ENCODE measurements at regions not wholly inside any gene's neighbourhood (a gene's known extent, or its start where the extent isn't known, plus 50 kb on each side); places are given as distances from the start of the nearest gene placed in this dataset.

DNA sequence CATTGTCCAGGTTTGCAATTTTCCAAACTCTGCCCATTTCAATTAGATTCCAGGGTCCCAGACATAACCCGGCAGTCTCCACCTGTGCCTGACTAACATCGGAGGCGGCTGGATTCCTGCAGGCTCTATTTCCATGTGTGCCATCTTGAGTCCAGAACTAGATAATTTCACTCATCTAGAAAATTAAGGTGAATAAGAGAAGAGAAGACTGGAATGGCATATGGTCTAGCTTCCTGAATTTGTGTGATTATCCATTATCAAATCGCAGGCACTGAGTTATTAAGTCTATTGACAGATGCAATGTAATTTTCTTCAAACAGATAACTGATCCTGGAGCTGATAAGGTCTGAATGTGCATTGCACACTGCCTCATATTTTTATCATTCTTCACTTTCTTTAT lies 305.2 kb downstream of the ETAA1 start:
- no peak overlapping the region for H3K27ac Mint-ChIP-seq
- H3F3A ChIP-seq (replicated peaks; ENCODE audit: low read depth) = no peaks in the 10 kb centered on the region
- H3K4me1 Mint-ChIP-seq = no peaks in the 10 kb centered on the region
- H2AFZ ChIP-seq = no peak overlapping the region
- H3K4me2 ChIP-seq = no peak overlapping the region
- H3K4me3 ChIP-seq = no peak overlapping the region
- ATAC-seq (no peak), DNase-seq (ENCODE audit: low spot score) (no peak)
- H3K9me2 ChIP-seq (ENCODE audit: insufficient read depth) = no peaks in the 10 kb centered on the region
- H3K4me1 ChIP-seq (ENCODE audit: insufficient read depth) = no peaks in the 10 kb centered on the region
- peaks cover 3% of the 10 kb centered on the region for H3K9me3 Mint-ChIP-seq
- H3K4me3 Mint-ChIP-seq = no peak overlapping the region
- no peaks in the 10 kb centered on the region for H3K36me3 ChIP-seq (ENCODE audit: insufficient read depth)
- no peak overlapping the region for H3K27ac ChIP-seq (ENCODE audit: low read depth)
- TF ChIP-seq CREB1 (CRISPR knock-in tag; IDR thresholded peaks at IDR 0.05; ENCODE audit: low read depth) (no peak), ZNF114 (CRISPR knock-in tag; IDR thresholded peaks at IDR 0.05) (no peak), STAT1 (IDR thresholded peaks at IDR 0.05; ENCODE audit: unreplicated experiment) (no peak), JUNB (IDR thresholded peaks at IDR 0.05; ENCODE audit: unreplicated experiment) (no peak), POLR2AphosphoS5 (IDR thresholded peaks at IDR 0.05; ENCODE audit: low read depth) (no peak), CTCF (conservative IDR thresholded peaks at IDR 0.05; ENCODE audit: low read depth in 2 of 2) (no peak), NANOG (IDR thresholded peaks at IDR 0.05; ENCODE audit: borderline replicate concordance) (no peak), REST (IDR thresholded peaks at IDR 0.05; ENCODE audit: unreplicated experiment) (no peak), EZH2 (IDR thresholded peaks at IDR 0.05; ENCODE audit: low read depth, unreplicated experiment) (no peak), ETS1 (IDR thresholded peaks at IDR 0.05) (no peak), ZNF331 (CRISPR knock-in tag; IDR thresholded peaks at IDR 0.05; ENCODE audit: low read depth) (no peak), EZH2phosphoT487 (IDR thresholded peaks at IDR 0.05; ENCODE audit: unreplicated experiment) (no peak)
- TF ChIP-seq, protein P1, sequence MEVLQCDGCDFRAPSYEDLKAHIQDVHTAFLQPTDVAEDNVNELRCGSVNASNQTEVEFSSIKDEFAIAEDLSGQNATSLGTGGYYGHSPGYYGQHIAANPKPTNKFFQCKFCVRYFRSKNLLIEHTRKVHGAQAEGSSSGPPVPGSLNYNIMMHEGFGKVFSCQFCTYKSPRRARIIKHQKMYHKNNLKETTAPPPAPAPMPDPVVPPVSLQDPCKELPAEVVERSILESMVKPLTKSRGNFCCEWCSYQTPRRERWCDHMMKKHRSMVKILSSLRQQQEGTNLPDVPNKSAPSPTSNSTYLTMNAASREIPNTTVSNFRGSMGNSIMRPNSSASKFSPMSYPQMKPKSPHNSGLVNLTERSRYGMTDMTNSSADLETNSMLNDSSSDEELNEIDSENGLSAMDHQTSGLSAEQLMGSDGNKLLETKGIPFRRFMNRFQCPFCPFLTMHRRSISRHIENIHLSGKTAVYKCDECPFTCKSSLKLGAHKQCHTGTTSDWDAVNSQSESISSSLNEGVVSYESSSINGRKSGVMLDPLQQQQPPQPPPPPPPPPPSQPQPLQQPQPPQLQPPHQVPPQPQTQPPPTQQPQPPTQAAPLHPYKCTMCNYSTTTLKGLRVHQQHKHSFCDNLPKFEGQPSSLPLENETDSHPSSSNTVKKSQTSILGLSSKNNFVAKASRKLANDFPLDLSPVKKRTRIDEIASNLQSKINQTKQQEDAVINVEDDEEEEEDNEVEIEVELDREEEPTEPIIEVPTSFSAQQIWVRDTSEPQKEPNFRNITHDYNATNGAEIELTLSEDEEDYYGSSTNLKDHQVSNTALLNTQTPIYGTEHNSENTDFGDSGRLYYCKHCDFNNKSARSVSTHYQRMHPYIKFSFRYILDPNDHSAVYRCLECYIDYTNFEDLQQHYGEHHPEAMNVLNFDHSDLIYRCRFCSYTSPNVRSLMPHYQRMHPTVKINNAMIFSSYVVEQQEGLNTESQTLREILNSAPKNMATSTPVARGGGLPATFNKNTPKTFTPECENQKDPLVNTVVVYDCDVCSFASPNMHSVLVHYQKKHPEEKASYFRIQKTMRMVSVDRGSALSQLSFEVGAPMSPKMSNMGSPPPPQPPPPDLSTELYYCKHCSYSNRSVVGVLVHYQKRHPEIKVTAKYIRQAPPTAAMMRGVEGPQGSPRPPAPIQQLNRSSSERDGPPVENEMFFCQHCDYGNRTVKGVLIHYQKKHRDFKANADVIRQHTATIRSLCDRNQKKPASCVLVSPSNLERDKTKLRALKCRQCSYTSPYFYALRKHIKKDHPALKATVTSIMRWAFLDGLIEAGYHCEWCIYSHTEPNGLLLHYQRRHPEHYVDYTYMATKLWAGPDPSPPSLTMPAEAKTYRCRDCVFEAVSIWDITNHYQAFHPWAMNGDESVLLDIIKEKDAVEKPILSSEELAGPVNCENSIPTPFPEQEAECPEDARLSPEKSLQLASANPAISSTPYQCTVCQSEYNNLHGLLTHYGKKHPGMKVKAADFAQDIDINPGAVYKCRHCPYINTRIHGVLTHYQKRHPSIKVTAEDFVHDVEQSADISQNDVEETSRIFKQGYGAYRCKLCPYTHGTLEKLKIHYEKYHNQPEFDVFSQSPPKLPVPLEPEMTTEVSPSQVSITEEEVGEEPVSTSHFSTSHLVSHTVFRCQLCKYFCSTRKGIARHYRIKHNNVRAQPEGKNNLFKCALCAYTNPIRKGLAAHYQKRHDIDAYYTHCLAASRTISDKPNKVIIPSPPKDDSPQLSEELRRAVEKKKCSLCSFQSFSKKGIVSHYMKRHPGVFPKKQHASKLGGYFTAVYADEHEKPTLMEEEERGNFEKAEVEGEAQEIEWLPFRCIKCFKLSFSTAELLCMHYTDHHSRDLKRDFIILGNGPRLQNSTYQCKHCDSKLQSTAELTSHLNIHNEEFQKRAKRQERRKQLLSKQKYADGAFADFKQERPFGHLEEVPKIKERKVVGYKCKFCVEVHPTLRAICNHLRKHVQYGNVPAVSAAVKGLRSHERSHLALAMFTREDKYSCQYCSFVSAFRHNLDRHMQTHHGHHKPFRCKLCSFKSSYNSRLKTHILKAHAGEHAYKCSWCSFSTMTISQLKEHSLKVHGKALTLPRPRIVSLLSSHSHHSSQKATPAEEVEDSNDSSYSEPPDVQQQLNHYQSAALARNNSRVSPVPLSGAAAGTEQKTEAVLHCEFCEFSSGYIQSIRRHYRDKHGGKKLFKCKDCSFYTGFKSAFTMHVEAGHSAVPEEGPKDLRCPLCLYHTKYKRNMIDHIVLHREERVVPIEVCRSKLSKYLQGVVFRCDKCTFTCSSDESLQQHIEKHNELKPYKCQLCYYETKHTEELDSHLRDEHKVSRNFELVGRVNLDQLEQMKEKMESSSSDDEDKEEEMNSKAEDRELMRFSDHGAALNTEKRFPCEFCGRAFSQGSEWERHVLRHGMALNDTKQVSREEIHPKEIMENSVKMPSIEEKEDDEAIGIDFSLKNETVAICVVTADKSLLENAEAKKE (CRISPR knock-in tag; IDR thresholded peaks at IDR 0.05) = no peak
- H3K27me3 Mint-ChIP-seq (ENCODE audit: insufficient read depth, low read depth, poor library complexity) = no peaks in the 10 kb centered on the region
- H3K27me3 ChIP-seq (ENCODE audit: insufficient read depth) = no peaks in the 10 kb centered on the region
- H4K20me1 ChIP-seq (replicated peaks; ENCODE audit: insufficient read depth) = no peaks in the 10 kb centered on the region
- no peaks in the 10 kb centered on the region for H3K79me2 ChIP-seq (replicated peaks; ENCODE audit: insufficient read depth)
- H3K36me3 Mint-ChIP-seq (ENCODE audit: low read depth) = no peaks in the 10 kb centered on the region
